GM12878 (cell line): ENCODE measurements at regions not wholly inside any gene's neighbourhood (a gene's known extent, or its start where the extent isn't known, plus 50 kb on each side); places are given as distances from the start of the nearest gene placed in this dataset.

ENCODE experiments used
- BCL11A ChIP-seq: IDR thresholded peaks from 2 replicates; pipeline ENCODE4 v1.6.1; 2011; ENCODE audit warnings: low read depth, low read length
- CHD1 ChIP-seq: IDR thresholded peaks from 2 replicates; pipeline ENCODE4 v1.6.1; 2012; ENCODE audit warnings: low read depth, low read length, improper control_type of control experiment
- CTCF ChIP-seq, 3 experiments: IDR thresholded peaks in 2 of 3; conservative IDR thresholded peaks in 1 of 3; 2 replicates each; pipeline ENCODE4 v1.5.1; 2011; ENCODE audit warnings: low read depth in 3 of 3, low read length in 3 of 3, mild to moderate bottlenecking in 3 of 3, control low read depth in 2 of 3, moderate library complexity in 2 of 3, inconsistent platforms in 1 of 3, mixed read lengths in 1 of 3; ENCODE audit not compliant: control insufficient read depth in 2 of 3, insufficient read depth in 1 of 3; ENCODE audit errors: extremely low read depth in 1 of 3
- E4F1 ChIP-seq: fragments of 450-650 bp; IDR thresholded peaks from 2 replicates; pipeline ENCODE4 v1.6.1; 2018; ENCODE audit warnings: borderline replicate concordance, mild to moderate bottlenecking; ENCODE audit not compliant: partially characterized antibody
- EP300 ChIP-seq, 2 experiments: fragments of 150-350 bp in 1 of 2; IDR thresholded peaks; 2 replicates each; pipeline ENCODE4 v1.6.1; 2011 to 2012; ENCODE audit warnings: low read depth in 2 of 2, low read length in 2 of 2, borderline replicate concordance in 1 of 2, improper control_type of control experiment in 1 of 2, inconsistent platforms in 1 of 2; ENCODE audit not compliant: control insufficient read depth in 1 of 2
- ESRRA ChIP-seq: IDR thresholded peaks from 2 replicates; pipeline ENCODE4 v1.6.1; 2012; ENCODE audit warnings: mild to moderate bottlenecking, low read length, improper control_type of control experiment
- EZH2 ChIP-seq: IDR thresholded peaks from 2 replicates; pipeline ENCODE4 v1.6.1; 2012; ENCODE audit warnings: low read depth, mild to moderate bottlenecking, control low read depth, inconsistent platforms, low read length, borderline replicate concordance; ENCODE audit not compliant: control insufficient read depth
- HCFC1 ChIP-seq: fragments of 150-350 bp; IDR thresholded peaks from 2 replicates; pipeline ENCODE4 v1.6.1; 2014; ENCODE audit warnings: low read length
- KAT2A ChIP-seq: conservative IDR thresholded peaks from 2 replicates; pipeline ENCODE4 v1.6.1; 2011; ENCODE audit warnings: low read depth, low read length; ENCODE audit not compliant: control insufficient read depth
- MEF2B ChIP-seq: fragments of 450-650 bp; IDR thresholded peaks from 2 replicates; pipeline ENCODE4 v1.6.1; 2018; ENCODE audit warnings: mild to moderate bottlenecking, moderate library complexity; ENCODE audit not compliant: partially characterized antibody, poor library complexity, severe bottlenecking
- POLR2A ChIP-seq: IDR thresholded peaks from 2 replicates; pipeline ENCODE4 v1.6.1; 2011; ENCODE audit warnings: low read depth, mild to moderate bottlenecking, low read length
- POLR2AphosphoS5 ChIP-seq: IDR thresholded peaks from 2 replicates; pipeline ENCODE4 v1.6.1; 2011; ENCODE audit warnings: mild to moderate bottlenecking, low read length, inconsistent platforms

GRCh38 chr9:129322641-129323375 lies 144.7 kb upstream of the IER5L start:
- TF ChIP-seq EP300 (IDR thresholded peaks at IDR 0.05; ENCODE audit: borderline replicate concordance in 1 of 2, control insufficient read depth in 1 of 2, low read depth in 2 of 2, low read length in 2 of 2) (no peak), POLR2A (no peak), CHD1 (no peak), POLR2AphosphoS5 (no peak), MEF2B (no peak), E4F1 (no peak), BCL11A (no peak), KAT2A (no peak), EZH2 (no peak), HCFC1 (no peak), CTCF (IDR thresholded peaks at IDR 0.05 in 2 of 3, conservative IDR thresholded peaks at IDR 0.05 in 1 of 3; ENCODE audit: control insufficient read depth in 2 of 3, extremely low read depth in 1 of 3, insufficient read depth in 1 of 3, low read depth in 3 of 3, low read length in 3 of 3) (no peak), ESRRA (no peak)
